ENCODE measurements at regions not wholly inside any gene's neighbourhood (a gene's known extent, or its start where the extent isn't known, plus 50 kb on each side); places are given as distances from the start of the nearest gene placed in this dataset.
A peak's percentile ranks its signal among the peaks of the same experiment; 100 is the strongest.

DNA sequence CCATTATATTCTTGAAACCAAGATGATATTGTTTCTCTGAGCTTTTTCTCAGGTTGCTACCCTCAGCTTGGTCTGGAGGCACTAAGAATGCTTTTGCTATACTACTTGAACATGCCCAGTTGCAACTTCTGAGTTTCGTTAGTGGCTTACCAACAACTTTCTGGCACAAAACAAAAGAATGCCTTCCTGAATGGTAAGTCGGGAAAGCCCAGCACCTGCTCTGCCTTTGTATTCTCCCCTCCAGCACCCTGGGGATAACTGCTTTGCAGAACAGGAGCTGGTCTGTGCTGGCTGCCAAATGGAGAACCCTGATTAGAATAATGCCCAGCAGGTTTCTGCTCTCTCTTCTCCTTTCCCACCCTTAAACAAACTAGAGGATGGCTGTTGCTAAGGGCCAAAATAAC lies 149.3 kb downstream of the TGFB2 start:
- Mint-ChIP-seq H3K4me1 (peaks cover 57% of the 10 kb centered on the region), H3K36me3 (ENCODE audit: low read depth) (no peaks in the 10 kb centered on the region), H3K4me3 (no peak overlapping the region), H3K27me3 (ENCODE audit: insufficient read depth) (peaks cover 15% of the 10 kb centered on the region), H3K27ac (no peak overlapping the region), H3K9me3 (no peaks in the 10 kb centered on the region)
- no peaks in the 10 kb centered on the region for H3K9me3 ChIP-seq (ENCODE audit: control insufficient read depth, low read length)
- peak overlapping the region; percentile 92 for H3K27ac ChIP-seq (ENCODE audit: low read depth, low read length)
- no peak overlapping the region for H3K4me3 ChIP-seq (ENCODE audit: low read length)
- H3K9ac ChIP-seq (ENCODE audit: extremely low read depth, low read length, poor library complexity, severe bottlenecking): no peak overlapping the region
- DNase-seq: peak; percentile 83
- peaks cover 34% of the 10 kb centered on the region for H3K4me1 ChIP-seq (ENCODE audit: control insufficient read depth, insufficient read depth, low read length)
- TF ChIP-seq, protein P1, sequence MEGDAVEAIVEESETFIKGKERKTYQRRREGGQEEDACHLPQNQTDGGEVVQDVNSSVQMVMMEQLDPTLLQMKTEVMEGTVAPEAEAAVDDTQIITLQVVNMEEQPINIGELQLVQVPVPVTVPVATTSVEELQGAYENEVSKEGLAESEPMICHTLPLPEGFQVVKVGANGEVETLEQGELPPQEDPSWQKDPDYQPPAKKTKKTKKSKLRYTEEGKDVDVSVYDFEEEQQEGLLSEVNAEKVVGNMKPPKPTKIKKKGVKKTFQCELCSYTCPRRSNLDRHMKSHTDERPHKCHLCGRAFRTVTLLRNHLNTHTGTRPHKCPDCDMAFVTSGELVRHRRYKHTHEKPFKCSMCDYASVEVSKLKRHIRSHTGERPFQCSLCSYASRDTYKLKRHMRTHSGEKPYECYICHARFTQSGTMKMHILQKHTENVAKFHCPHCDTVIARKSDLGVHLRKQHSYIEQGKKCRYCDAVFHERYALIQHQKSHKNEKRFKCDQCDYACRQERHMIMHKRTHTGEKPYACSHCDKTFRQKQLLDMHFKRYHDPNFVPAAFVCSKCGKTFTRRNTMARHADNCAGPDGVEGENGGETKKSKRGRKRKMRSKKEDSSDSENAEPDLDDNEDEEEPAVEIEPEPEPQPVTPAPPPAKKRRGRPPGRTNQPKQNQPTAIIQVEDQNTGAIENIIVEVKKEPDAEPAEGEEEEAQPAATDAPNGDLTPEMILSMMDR (conservative IDR thresholded peaks at IDR 0.05): no peak
- H3K27me3 ChIP-seq (ENCODE audit: control insufficient read depth, insufficient read depth, low read length, poor library complexity, severe bottlenecking): no peaks in the 10 kb centered on the region
- no peaks in the 10 kb centered on the region for H3K36me3 ChIP-seq (ENCODE audit: control insufficient read depth, insufficient read depth, low read length)
- WGBS, 2 experiments (ENCODE audit: insufficient coverage in 1 of 2, insufficient read length in 1 of 2): 10% methylated on average over 2 of the region's 2 CpGs; no CpG with 5 or more reads in 1 of the 2 experiments

DNA sequence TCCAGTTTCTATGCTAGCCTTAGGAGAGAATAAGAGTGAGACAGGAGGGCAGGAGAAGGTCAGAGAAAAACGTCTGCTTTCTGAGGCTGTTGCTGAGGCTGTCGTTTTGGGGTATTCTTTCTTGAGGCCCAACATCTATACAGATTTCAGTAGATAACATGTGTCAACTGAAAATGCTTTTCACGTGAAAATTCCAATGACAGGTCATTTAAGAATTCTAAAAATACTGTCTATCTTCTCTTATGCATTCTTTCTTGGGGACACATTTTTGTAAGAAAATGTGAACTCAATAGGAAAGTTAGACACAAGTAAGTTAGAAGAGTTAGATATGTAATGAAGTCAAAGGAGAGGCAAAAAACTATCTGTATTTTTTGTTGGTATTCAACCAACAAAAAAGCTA lies 150.8 kb downstream of the TGFB2 start:
- Histone ChIP-seq H3K27me3 (ENCODE audit: control insufficient read depth, insufficient read depth, low read length, poor library complexity, severe bottlenecking) (no peaks in the 10 kb centered on the region), H3K36me3 (ENCODE audit: control insufficient read depth, insufficient read depth, low read length) (no peaks in the 10 kb centered on the region), H3K27ac (ENCODE audit: low read depth, low read length) (no peak overlapping the region), H3K9ac (ENCODE audit: extremely low read depth, low read length, poor library complexity, severe bottlenecking) (no peak overlapping the region), H3K4me1 (ENCODE audit: control insufficient read depth, insufficient read depth, low read length) (peaks cover 26% of the 10 kb centered on the region), H3K4me3 (ENCODE audit: low read length) (no peak overlapping the region), H3K9me3 (ENCODE audit: control insufficient read depth, low read length) (peaks cover 6% of the 10 kb centered on the region)
- Mint-ChIP-seq H3K27ac (no peak overlapping the region), H3K36me3 (ENCODE audit: low read depth) (no peaks in the 10 kb centered on the region), H3K27me3 (ENCODE audit: insufficient read depth) (peaks cover 15% of the 10 kb centered on the region), H3K9me3 (peaks cover 5% of the 10 kb centered on the region), H3K4me1 (peaks cover 49% of the 10 kb centered on the region), H3K4me3 (no peak overlapping the region)
- TF ChIP-seq, protein P1 (conservative IDR thresholded peaks at IDR 0.05): no peak
- no peak for DNase-seq
- WGBS, 2 experiments (ENCODE audit: insufficient coverage in 1 of 2, insufficient read length in 1 of 2): 55 to 85% methylated on average over 2 to 3 of the region's 3 CpGs

DNA sequence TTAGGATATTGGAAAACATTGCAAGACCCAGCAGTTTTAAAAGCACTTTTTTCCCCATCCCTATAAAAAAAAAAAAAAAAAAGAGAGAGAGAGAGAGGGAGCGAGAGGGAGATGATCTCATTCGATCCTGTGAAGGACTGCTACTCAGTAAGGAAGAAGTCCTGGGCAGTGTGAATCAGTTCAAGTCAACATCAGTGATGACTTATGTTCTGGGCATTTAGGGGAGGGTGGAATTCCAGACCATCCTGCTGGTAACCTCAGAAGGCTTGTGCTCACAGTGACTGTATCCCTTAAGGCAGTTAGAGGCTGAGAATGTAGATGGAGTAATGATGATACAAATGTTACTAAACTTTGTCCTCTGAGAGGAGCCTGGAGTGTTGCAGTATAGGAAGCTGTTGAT lies 151.4 kb downstream of the TGFB2 start:
- WGBS, 2 experiments (ENCODE audit: insufficient coverage in 1 of 2, insufficient read length in 1 of 2): 95 to 100% methylated on average over 2 of the region's 2 CpGs
- Mint-ChIP-seq H3K4me3 (no peak overlapping the region), H3K27me3 (ENCODE audit: insufficient read depth) (peaks cover 13% of the 10 kb centered on the region), H3K9me3 (peaks cover 5% of the 10 kb centered on the region), H3K27ac (no peak overlapping the region), H3K36me3 (ENCODE audit: low read depth) (no peaks in the 10 kb centered on the region), H3K4me1 (peaks cover 49% of the 10 kb centered on the region)
- Histone ChIP-seq H3K27me3 (ENCODE audit: control insufficient read depth, insufficient read depth, low read length, poor library complexity, severe bottlenecking) (no peaks in the 10 kb centered on the region), H3K4me1 (ENCODE audit: control insufficient read depth, insufficient read depth, low read length) (peaks cover 23% of the 10 kb centered on the region), H3K9me3 (ENCODE audit: control insufficient read depth, low read length) (peaks cover 7% of the 10 kb centered on the region), H3K27ac (ENCODE audit: low read depth, low read length) (no peak overlapping the region), H3K4me3 (ENCODE audit: low read length) (no peak overlapping the region), H3K9ac (ENCODE audit: extremely low read depth, low read length, poor library complexity, severe bottlenecking) (no peak overlapping the region), H3K36me3 (ENCODE audit: control insufficient read depth, insufficient read depth, low read length) (no peaks in the 10 kb centered on the region)
- TF ChIP-seq, protein P1 (conservative IDR thresholded peaks at IDR 0.05): no peak
- no peak for DNase-seq

All from endodermal cell (in vitro differentiated cells).